ENCODE measurements at regions not wholly inside any gene's neighbourhood (a gene's known extent, or its start where the extent isn't known, plus 50 kb on each side); places are given as distances from the start of the nearest gene placed in this dataset.
"Not testable (repeated sequence)": the region's sequence is repeated elsewhere in the genome, so short reads cannot be mapped to it uniquely, and the experiment has no call there.

GRCh38 chr10:63689768-63690167, 168.6 kb downstream of the REEP3 start:
- H3K4me3 ChIP-seq (ENCODE audit: low read depth, low read length): no peak overlapping the region
- no peak for TF ChIP-seq CTCF (IDR thresholded peaks at IDR 0.05; ENCODE audit: borderline replicate concordance, insufficient read depth, low read depth, low read length)

GRCh38 chr10:63692220-63692896, 171.2 kb downstream of the REEP3 start:
- TF ChIP-seq CTCF (IDR thresholded peaks at IDR 0.05; ENCODE audit: borderline replicate concordance, insufficient read depth, low read depth, low read length): no peak
- H3K4me3 ChIP-seq (ENCODE audit: low read depth, low read length): no peak overlapping the region

- H3K4me3 ChIP-seq (ENCODE audit: low read depth, low read length): not testable (repeated sequence)
Observed at GRCh38 chr10:63693021-63693420, 171.8 kb downstream of the REEP3 start.

GRCh38 chr10:63696205-63696604, 175.0 kb downstream of the REEP3 start:
- no peak overlapping the region for H3K4me3 ChIP-seq (ENCODE audit: low read depth, low read length)
- no peak for TF ChIP-seq CTCF (IDR thresholded peaks at IDR 0.05; ENCODE audit: borderline replicate concordance, insufficient read depth, low read depth, low read length)

- no peak overlapping the region for H3K4me3 ChIP-seq (ENCODE audit: low read depth, low read length)
- TF ChIP-seq CTCF (IDR thresholded peaks at IDR 0.05; ENCODE audit: borderline replicate concordance, insufficient read depth, low read depth, low read length): no peak
Observed at GRCh38 chr10:63697956-63698786, 177.0 kb downstream of the REEP3 start.

- TF ChIP-seq CTCF (IDR thresholded peaks at IDR 0.05; ENCODE audit: borderline replicate concordance, insufficient read depth, low read depth, low read length): no peak
Observed at GRCh38 chr10:63698787-63699150, 177.6 kb downstream of the REEP3 start.

GRCh38 chr10:63699785-63700613, 178.8 kb downstream of the REEP3 start:
- TF ChIP-seq CTCF (IDR thresholded peaks at IDR 0.05; ENCODE audit: borderline replicate concordance, insufficient read depth, low read depth, low read length): no peak
- H3K4me3 ChIP-seq (ENCODE audit: low read depth, low read length): no peak overlapping the region

More at GRCh38 chr10:63698787-63699150, 177.6 kb downstream of the REEP3 start:
- no peak overlapping the region for H3K4me3 ChIP-seq (ENCODE audit: low read depth, low read length)

Data from GM12875 (cell line).